GM18858 (cell line): ENCODE measurements at regions not wholly inside any gene's neighbourhood (a gene's known extent, or its start where the extent isn't known, plus 50 kb on each side); places are given as distances from the start of the nearest gene placed in this dataset.

Experiments
- ATAC-seq: cut with Tn5 transposase; IDR thresholded peaks from one replicate; pipeline ENCODE4 v1.9.1; 2021; ENCODE audit not compliant: unreplicated experiment

GRCh38 chr5:158080112-158080511, 221.2 kb upstream of the CLINT1 start:
- ATAC-seq, result no peak

- ATAC-seq, result no peak
These were observed 220.2 kb upstream of the CLINT1 start for GRCh38 chr5:158079097-158079496.

DNA sequence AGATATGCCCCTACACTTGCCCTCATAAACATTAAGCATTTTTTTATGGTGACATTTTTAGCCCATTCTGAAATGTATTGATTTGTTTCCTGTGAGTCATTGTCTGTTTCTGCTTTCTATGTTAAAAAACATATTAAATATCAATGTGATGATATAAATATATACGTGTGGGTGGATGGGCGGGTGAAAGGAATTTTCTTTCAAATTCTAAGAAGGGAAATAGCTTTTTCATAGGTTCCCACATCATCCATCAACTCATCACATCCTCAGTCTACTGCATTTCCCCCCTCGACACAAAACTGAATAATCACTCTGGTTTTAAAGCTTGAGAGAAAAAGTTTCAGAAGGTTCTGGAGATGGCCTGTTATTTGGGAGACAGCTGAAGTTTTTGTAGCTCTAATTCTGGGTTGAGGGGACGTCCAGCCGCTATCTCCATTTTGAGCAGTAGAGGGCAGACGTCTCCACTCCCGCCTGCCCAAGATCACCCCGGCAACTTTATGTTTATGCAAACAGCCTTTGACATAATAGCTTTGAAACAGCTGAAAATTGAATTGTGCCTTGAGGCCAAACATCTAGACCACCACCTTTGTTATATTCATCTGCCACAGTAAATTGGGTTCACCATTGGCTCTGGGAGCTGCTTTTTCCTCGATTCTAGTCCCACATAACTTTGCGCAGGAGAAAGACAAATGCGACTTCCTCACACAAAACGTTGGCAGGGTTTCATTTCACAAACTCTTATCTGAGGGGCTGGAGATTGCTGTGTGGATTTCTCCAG, 216.2 kb upstream of the CLINT1 start:
- ATAC-seq, result no peak

DNA sequence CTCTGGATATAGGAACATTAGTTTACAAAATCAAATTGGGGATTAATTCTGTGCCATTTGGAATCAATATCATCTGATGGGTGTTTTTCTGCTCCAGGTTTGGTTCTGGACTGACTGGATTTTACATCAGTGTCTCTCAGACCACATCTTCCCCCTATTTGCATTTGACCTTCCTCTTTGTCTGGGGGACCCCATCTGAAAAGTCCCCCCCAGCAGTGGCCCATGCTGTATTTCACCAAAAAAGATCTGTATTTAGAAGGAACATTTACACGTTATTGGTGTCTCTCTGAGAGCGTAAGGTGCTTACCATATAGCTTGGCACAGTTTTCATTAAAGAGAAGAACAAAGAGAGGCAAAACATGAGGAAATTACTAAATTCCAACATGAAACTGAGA, 215.6 kb upstream of the CLINT1 start:
- no peak for ATAC-seq

DNA sequence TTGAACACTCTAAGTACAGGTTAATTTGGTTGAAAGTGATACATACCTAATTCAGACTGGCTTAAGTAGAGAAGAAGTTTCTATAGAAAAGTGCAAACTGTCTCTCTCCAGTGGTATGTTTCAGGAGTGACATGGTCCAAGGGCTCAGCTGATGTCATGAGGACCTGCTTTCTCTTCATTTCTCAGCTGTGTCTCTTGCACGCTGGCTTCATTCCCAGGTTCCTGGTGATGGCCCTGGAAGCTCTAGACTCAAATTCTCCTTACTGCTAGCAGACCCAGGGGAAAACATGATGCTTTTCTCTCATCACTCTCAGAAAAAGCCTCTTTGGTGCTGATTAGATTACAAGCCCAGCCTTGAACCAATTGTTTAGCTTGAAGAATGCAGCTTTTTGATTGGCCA, 211.9 kb upstream of the CLINT1 start:
- ATAC-seq, result no peak

- no peak for ATAC-seq
These were observed 210.9 kb upstream of the CLINT1 start for GRCh38 chr5:158069838-158070237.

DNA sequence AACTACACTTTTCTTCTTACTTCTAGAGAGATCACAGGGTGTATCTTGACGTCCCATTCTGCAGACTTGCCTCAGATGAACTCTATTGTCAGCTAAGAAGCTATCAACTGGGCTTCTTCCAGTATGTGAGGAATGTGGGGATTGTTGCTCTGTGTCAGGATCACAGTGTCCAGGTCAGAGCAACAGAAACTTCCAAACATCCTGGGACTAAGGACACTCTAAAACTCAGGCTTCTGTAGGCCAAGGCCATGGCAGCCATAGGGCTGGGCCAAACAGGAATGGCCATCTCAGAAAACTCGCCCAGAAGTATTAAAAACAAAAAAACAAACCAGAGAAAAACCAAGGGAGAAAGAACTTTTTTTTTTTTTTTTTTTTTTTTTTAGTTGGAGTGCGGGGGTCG, 210.0 kb upstream of the CLINT1 start:
- ATAC-seq, result no peak

GRCh38 chr5:158066076-158066475, 207.1 kb upstream of the CLINT1 start:
- no peak for ATAC-seq

GRCh38 chr5:158064334-158065123, 205.6 kb upstream of the CLINT1 start:
- no peak for ATAC-seq

DNA sequence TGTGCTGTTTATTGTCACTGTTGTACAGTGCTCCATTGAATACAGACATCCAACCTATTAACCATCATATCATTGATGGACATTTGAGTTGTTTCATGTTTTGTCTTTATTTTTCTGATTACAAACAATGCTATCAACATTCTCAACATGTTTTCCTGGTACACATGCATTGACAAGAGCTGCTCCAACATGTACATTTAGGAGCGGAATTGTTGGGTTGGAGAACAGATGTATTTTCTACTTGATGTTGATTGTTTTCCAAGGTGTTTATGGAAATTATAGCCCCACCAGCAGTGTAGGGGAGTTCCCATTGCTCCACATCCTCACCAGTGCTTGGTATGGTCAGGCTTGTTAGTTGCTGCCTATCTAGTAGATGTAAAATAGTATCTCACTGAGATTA, 204.1 kb upstream of the CLINT1 start:
- no peak for ATAC-seq

DNA sequence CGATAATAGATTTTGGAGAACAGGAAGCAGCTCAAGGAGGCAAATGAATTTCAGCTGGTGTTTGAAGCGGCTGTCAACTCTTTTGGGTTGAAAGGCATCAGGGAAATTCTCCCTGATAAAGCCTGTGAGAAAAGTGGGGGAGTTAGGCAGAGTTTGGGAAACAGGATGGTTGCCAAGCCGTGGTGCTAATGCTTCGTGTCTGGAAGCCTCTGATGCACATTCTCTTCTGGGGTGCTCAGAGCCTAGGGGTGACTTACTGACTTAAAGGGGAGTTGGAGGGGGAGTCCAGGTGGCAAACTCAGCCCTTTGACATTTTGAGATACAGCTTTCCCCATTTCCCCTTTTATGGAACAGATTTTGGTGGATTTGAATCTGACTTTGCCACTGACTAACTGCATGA, 202.5 kb upstream of the CLINT1 start:
- ATAC-seq, result no peak

- no peak for ATAC-seq
These were observed 201.3 kb upstream of the CLINT1 start for GRCh38 chr5:158060212-158060611.

- no peak for ATAC-seq
These were observed 199.5 kb upstream of the CLINT1 start for GRCh38 chr5:158058208-158059120.

GRCh38 chr5:158056130-158056825, 197.3 kb upstream of the CLINT1 start:
- ATAC-seq, result no peak

- no peak for ATAC-seq
These were observed 196.2 kb upstream of the CLINT1 start for GRCh38 chr5:158055111-158055501.

DNA sequence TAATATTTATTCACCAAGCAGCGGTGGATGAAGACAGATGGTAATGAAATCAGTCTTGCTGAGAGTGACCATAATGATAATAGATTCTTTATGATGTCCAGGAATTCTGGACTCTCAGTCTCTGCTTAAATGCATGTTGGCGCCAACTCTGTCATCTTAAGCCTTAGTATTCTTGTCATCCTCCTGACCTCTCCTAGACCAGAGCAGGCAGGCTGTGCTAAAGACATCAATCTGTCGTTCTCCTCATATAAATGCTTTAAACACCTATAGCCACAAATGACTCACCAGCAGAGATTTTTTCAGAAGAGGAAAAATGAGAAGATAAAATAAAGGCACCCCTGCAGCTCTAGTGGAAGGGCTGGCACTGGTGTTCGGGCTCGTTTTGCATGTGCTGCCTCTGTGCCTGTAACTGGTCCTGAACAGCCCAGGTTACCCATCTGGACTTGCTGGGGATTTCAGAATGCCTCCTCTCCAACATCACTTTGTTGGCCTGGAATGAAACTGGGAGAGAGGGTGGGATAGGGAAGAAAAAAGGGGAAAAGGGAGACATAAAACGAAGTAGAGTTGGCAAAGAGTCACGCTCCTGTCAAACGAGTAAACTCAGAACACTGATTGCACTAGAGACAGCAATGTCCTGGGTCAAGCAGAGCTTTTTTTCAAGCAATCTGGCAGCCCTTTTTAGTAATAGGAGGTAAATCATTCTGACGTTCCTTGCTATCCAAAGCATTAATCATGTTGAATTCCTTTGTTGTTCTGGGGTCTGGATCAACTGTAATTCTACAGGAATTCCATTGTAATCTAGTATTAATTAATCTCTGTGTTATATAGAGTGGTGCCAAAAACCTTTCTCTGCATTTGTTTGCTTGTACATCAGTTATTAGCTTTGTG, 195.5 kb upstream of the CLINT1 start:
- no peak for ATAC-seq

DNA sequence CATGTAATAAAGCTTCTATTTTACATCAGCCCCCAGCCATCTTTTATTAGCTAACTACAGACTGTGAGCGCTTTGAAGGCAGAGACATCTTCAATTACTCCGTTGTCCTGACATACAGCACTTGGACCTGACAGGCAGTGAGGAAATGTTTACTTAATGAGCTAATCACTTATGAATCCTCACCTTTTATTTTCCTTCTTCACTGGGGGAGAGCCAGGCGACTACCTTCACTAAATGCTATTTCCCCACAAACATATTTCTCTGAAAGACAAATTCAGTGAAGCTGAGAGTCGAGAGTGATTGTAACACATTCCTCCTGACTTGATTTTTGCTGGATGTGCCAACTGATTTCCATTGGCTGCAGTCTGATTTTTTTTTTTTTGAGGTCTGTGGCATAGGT, 192.1 kb upstream of the CLINT1 start:
- no peak for ATAC-seq

DNA sequence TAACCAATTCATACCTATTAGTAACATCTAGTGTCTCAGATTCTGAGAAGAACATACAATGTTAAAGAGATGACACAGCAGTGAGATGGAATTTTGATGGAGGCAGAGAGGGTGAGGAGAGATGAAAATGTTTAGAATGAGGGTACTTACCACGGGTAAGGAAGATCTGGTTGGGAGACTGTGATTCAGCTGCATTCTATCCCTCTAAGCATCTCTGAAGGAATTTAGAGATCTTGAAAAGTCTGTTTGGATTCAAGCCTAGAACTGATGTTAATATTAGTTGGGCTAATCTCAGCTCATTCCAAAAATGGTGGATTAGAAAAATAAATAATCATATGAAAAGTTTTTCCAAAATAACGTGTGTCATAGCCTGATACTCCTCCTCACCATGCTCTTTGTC, 191.5 kb upstream of the CLINT1 start:
- no peak for ATAC-seq

- no peak for ATAC-seq
These were observed 190.5 kb upstream of the CLINT1 start for GRCh38 chr5:158049459-158049858.

- no peak for ATAC-seq
These were observed 186.8 kb upstream of the CLINT1 start for GRCh38 chr5:158045696-158046095.
